ENCODE measurements at regions not wholly inside any gene's neighbourhood (a gene's known extent, or its start where the extent isn't known, plus 50 kb on each side); places are given as distances from the start of the nearest gene placed in this dataset.

DNA sequence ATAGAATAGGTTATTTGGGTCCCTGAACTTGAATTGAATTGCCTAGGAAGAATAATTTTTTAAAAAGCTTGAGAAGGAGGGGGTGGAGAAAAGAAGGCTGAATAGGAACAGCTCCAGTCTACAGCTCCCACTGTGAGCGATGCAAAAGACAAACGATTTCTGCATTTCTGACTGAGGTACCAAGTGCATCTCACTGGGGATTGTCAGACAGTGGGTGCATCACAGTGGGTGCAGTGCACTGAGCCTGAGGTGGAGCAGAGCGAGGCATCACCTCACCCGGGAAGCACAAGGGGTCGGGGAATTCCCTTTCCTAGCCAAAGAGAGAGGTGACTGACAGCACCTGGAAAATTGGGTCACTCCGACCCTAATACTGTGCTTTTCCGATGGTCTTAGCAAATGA, 782.2 kb upstream of the RGMB start:
- TF ChIP-seq, protein P1, sequence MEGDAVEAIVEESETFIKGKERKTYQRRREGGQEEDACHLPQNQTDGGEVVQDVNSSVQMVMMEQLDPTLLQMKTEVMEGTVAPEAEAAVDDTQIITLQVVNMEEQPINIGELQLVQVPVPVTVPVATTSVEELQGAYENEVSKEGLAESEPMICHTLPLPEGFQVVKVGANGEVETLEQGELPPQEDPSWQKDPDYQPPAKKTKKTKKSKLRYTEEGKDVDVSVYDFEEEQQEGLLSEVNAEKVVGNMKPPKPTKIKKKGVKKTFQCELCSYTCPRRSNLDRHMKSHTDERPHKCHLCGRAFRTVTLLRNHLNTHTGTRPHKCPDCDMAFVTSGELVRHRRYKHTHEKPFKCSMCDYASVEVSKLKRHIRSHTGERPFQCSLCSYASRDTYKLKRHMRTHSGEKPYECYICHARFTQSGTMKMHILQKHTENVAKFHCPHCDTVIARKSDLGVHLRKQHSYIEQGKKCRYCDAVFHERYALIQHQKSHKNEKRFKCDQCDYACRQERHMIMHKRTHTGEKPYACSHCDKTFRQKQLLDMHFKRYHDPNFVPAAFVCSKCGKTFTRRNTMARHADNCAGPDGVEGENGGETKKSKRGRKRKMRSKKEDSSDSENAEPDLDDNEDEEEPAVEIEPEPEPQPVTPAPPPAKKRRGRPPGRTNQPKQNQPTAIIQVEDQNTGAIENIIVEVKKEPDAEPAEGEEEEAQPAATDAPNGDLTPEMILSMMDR (IDR thresholded peaks at IDR 0.05 in 4 of 5, conservative IDR thresholded peaks at IDR 0.05 in 1 of 5), result no peak
- TF ChIP-seq POLR2A (IDR thresholded peaks at IDR 0.05), result no peak

All from gastrocnemius medialis (tissue), 4 donors.